GDM1 (cell line): ENCODE measurements at regions not wholly inside any gene's neighbourhood (a gene's known extent, or its start where the extent isn't known, plus 50 kb on each side); places are given as distances from the start of the nearest gene placed in this dataset.
"Not testable (repeated sequence)": the region's sequence is repeated elsewhere in the genome, so short reads cannot be mapped to it uniquely, and the experiment has no call there.

Source experiments
- DNase-seq: peaks from one replicate; lab custom pipeline; 2025; lab: John Stamatoyannopoulos, UW

GRCh38 chr10:6729861-6730344 is 149.8 kb upstream of the PRKCQ start:
- no peak for DNase-seq

GRCh38 chr10:6729071-6729774 is 149.1 kb upstream of the PRKCQ start:
- DNase-seq: no peak

GRCh38 chr10:6726924-6727323 is 146.8 kb upstream of the PRKCQ start:
- DNase-seq: no peak

- no peak for DNase-seq
Measured at GRCh38 chr10:6722616-6723004, 142.5 kb upstream of the PRKCQ start.

GRCh38 chr10:6721964-6722615 is 142.0 kb upstream of the PRKCQ start:
- no peak for DNase-seq

GRCh38 chr10:6721480-6721879 is 141.4 kb upstream of the PRKCQ start:
- no peak for DNase-seq

GRCh38 chr10:6719561-6719960 is 139.5 kb upstream of the PRKCQ start:
- no peak for DNase-seq

- DNase-seq: no peak
Measured at GRCh38 chr10:6718550-6718949, 138.5 kb upstream of the PRKCQ start.

- DNase-seq: no peak
Measured at GRCh38 chr10:6716516-6716915, 136.4 kb upstream of the PRKCQ start.

- peak; percentile 17 for DNase-seq
Measured at GRCh38 chr10:6713716-6714115, 133.6 kb upstream of the PRKCQ start.

- no peak for DNase-seq
Measured at GRCh38 chr10:6713120-6713519, 133.0 kb upstream of the PRKCQ start.

GRCh38 chr10:6711881-6712280 is 131.8 kb upstream of the PRKCQ start:
- no peak for DNase-seq

GRCh38 chr10:6711408-6711841 is 131.3 kb upstream of the PRKCQ start:
- no peak for DNase-seq

GRCh38 chr10:6707352-6707751 is 127.3 kb upstream of the PRKCQ start:
- no peak for DNase-seq

GRCh38 chr10:6706725-6707124 is 126.6 kb upstream of the PRKCQ start:
- DNase-seq: no peak

GRCh38 chr10:6704896-6705295 is 124.8 kb upstream of the PRKCQ start:
- no peak for DNase-seq

GRCh38 chr10:6702833-6703232 is 122.8 kb upstream of the PRKCQ start:
- DNase-seq: not testable (repeated sequence)

- DNase-seq: no peak
Measured at GRCh38 chr10:6702030-6702429, 122.0 kb upstream of the PRKCQ start.

- no peak for DNase-seq
Measured at GRCh38 chr10:6701289-6701688, 121.2 kb upstream of the PRKCQ start.

- no peak for DNase-seq
Measured at GRCh38 chr10:6700066-6700465, 120.0 kb upstream of the PRKCQ start.

- DNase-seq: no peak
Measured at GRCh38 chr10:6699336-6699735, 119.3 kb upstream of the PRKCQ start.

- DNase-seq: no peak
Measured at GRCh38 chr10:6695519-6695918, 115.4 kb upstream of the PRKCQ start.

- DNase-seq: no peak
Measured at GRCh38 chr10:6694447-6695140, 114.5 kb upstream of the PRKCQ start.
